ENCODE measurements at regions not wholly inside any gene's neighbourhood (a gene's known extent, or its start where the extent isn't known, plus 50 kb on each side); places are given as distances from the start of the nearest gene placed in this dataset.

DNA sequence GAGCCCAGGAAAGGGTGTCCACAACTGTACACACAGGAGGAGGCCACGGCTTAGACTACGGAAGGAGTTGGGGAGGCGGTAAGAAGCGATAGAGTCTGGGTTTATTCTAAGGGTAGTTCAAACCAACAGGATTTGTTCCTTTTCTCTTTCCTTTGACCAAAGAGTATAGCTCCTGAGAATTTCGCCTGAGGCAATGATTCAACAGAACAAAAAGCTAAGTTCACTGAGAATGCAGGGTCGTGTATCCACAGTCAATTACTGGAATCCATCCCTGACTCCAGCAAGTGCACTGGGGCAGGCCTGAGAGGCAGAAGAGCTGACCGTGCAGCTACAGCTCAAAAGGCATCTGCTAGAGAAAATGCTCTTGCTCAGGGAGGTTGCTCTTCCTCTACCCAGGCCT, 140.9 kb downstream of the TFCP2L1 start:
- TF ChIP-seq, protein P1, sequence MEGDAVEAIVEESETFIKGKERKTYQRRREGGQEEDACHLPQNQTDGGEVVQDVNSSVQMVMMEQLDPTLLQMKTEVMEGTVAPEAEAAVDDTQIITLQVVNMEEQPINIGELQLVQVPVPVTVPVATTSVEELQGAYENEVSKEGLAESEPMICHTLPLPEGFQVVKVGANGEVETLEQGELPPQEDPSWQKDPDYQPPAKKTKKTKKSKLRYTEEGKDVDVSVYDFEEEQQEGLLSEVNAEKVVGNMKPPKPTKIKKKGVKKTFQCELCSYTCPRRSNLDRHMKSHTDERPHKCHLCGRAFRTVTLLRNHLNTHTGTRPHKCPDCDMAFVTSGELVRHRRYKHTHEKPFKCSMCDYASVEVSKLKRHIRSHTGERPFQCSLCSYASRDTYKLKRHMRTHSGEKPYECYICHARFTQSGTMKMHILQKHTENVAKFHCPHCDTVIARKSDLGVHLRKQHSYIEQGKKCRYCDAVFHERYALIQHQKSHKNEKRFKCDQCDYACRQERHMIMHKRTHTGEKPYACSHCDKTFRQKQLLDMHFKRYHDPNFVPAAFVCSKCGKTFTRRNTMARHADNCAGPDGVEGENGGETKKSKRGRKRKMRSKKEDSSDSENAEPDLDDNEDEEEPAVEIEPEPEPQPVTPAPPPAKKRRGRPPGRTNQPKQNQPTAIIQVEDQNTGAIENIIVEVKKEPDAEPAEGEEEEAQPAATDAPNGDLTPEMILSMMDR (IDR thresholded peaks at IDR 0.05 in 2 of 3, conservative IDR thresholded peaks at IDR 0.05 in 1 of 3; ENCODE audit: borderline replicate concordance in 1 of 3, insufficient read depth in 1 of 3, low read depth in 2 of 3, low read length in 2 of 3), result no peak
- TF ChIP-seq, protein P2, sequence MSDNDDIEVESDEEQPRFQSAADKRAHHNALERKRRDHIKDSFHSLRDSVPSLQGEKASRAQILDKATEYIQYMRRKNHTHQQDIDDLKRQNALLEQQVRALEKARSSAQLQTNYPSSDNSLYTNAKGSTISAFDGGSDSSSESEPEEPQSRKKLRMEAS (IDR thresholded peaks at IDR 0.05), result no peak
- no peak for TF ChIP-seq POLR2AphosphoS5 (IDR thresholded peaks at IDR 0.05; ENCODE audit: low read depth, low read length)
- TF ChIP-seq, protein P3, sequence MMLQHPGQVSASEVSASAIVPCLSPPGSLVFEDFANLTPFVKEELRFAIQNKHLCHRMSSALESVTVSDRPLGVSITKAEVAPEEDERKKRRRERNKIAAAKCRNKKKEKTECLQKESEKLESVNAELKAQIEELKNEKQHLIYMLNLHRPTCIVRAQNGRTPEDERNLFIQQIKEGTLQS (IDR thresholded peaks at IDR 0.05), result no peak
- TF ChIP-seq, protein P4, sequence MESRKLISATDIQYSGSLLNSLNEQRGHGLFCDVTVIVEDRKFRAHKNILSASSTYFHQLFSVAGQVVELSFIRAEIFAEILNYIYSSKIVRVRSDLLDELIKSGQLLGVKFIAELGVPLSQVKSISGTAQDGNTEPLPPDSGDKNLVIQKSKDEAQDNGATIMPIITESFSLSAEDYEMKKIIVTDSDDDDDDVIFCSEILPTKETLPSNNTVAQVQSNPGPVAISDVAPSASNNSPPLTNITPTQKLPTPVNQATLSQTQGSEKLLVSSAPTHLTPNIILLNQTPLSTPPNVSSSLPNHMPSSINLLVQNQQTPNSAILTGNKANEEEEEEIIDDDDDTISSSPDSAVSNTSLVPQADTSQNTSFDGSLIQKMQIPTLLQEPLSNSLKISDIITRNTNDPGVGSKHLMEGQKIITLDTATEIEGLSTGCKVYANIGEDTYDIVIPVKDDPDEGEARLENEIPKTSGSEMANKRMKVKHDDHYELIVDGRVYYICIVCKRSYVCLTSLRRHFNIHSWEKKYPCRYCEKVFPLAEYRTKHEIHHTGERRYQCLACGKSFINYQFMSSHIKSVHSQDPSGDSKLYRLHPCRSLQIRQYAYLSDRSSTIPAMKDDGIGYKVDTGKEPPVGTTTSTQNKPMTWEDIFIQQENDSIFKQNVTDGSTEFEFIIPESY (IDR thresholded peaks at IDR 0.05; ENCODE audit: extremely low read depth, insufficient replicate concordance, low read length), result no peak
- no peak for TF ChIP-seq CEBPB (IDR thresholded peaks at IDR 0.05; ENCODE audit: low read depth)
- TF ChIP-seq ELF1 (IDR thresholded peaks at IDR 0.05; ENCODE audit: borderline replicate concordance, low read depth), result no peak
- no peak for TF ChIP-seq POLR2A (IDR thresholded peaks at IDR 0.05; ENCODE audit: borderline replicate concordance, extremely low read depth, insufficient read depth, insufficient read length)
- TF ChIP-seq, protein P5, sequence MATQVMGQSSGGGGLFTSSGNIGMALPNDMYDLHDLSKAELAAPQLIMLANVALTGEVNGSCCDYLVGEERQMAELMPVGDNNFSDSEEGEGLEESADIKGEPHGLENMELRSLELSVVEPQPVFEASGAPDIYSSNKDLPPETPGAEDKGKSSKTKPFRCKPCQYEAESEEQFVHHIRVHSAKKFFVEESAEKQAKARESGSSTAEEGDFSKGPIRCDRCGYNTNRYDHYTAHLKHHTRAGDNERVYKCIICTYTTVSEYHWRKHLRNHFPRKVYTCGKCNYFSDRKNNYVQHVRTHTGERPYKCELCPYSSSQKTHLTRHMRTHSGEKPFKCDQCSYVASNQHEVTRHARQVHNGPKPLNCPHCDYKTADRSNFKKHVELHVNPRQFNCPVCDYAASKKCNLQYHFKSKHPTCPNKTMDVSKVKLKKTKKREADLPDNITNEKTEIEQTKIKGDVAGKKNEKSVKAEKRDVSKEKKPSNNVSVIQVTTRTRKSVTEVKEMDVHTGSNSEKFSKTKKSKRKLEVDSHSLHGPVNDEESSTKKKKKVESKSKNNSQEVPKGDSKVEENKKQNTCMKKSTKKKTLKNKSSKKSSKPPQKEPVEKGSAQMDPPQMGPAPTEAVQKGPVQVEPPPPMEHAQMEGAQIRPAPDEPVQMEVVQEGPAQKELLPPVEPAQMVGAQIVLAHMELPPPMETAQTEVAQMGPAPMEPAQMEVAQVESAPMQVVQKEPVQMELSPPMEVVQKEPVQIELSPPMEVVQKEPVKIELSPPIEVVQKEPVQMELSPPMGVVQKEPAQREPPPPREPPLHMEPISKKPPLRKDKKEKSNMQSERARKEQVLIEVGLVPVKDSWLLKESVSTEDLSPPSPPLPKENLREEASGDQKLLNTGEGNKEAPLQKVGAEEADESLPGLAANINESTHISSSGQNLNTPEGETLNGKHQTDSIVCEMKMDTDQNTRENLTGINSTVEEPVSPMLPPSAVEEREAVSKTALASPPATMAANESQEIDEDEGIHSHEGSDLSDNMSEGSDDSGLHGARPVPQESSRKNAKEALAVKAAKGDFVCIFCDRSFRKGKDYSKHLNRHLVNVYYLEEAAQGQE (IDR thresholded peaks at IDR 0.05; ENCODE audit: low read depth), result no peak
- TF ChIP-seq ZNF274 (IDR thresholded peaks at IDR 0.05; ENCODE audit: low read depth, low read length), result no peak
- TF ChIP-seq EZH2 (IDR thresholded peaks at IDR 0.05), result no peak
- no peak for TF ChIP-seq TCF7L2 (IDR thresholded peaks at IDR 0.05; ENCODE audit: borderline replicate concordance, extremely low read depth, insufficient read depth, insufficient read length)
- TF ChIP-seq EGR1 (IDR thresholded peaks at IDR 0.05; ENCODE audit: low read depth), result no peak
